ENCODE measurements at regions not wholly inside any gene's neighbourhood (a gene's known extent, or its start where the extent isn't known, plus 50 kb on each side); places are given as distances from the start of the nearest gene placed in this dataset.

- no peak for DNase-seq (ENCODE audit: low read depth in 6 of 9, low spot score in 9 of 9)
- Histone ChIP-seq H3K4me1 (ENCODE audit: control insufficient read depth in 2 of 2, insufficient read depth in 2 of 2, low read length in 2 of 2) (no peaks in the 10 kb centered on the region), H3K9me3 (ENCODE audit: control insufficient read depth in 2 of 2, insufficient read depth in 1 of 2, low read length in 1 of 2) (no peaks in the 10 kb centered on the region), H3K27ac (ENCODE audit: low read depth in 1 of 2, low read length in 1 of 2) (no peak overlapping the region), H3K27me3 (ENCODE audit: control insufficient read depth in 2 of 2, insufficient read depth in 1 of 2, low read length in 1 of 2) (no peaks in the 10 kb centered on the region), H3K4me3 (ENCODE audit: low read length in 2 of 2) (no peak overlapping the region), H3K36me3 (ENCODE audit: control insufficient read depth in 2 of 2, insufficient read depth in 2 of 2, low read length in 1 of 2) (no peaks in the 10 kb centered on the region)
- 98% methylated on average over 4 of the region's 4 CpGs for WGBS
These were observed 199.4 kb downstream of the MAF start for GRCh38 chr16:79401157-79401556.

- WGBS = 92% methylated on average over 13 of the region's 13 CpGs
- H3K4me1 ChIP-seq (ENCODE audit: control insufficient read depth in 2 of 2, insufficient read depth in 2 of 2, low read length in 2 of 2) = no peaks in the 10 kb centered on the region
- H3K36me3 ChIP-seq (ENCODE audit: control insufficient read depth in 2 of 2, insufficient read depth in 2 of 2, low read length in 1 of 2) = no peaks in the 10 kb centered on the region
- no peak overlapping the region for H3K27ac ChIP-seq (ENCODE audit: low read depth in 1 of 2, low read length in 1 of 2)
- no peak for DNase-seq (ENCODE audit: low read depth in 6 of 9, low spot score in 9 of 9)
- H3K27me3 ChIP-seq (ENCODE audit: control insufficient read depth in 2 of 2, insufficient read depth in 1 of 2, low read length in 1 of 2) = no peaks in the 10 kb centered on the region
- H3K9me3 ChIP-seq (ENCODE audit: control insufficient read depth in 2 of 2, insufficient read depth in 1 of 2, low read length in 1 of 2) = no peaks in the 10 kb centered on the region
- H3K4me3 ChIP-seq (ENCODE audit: low read length in 2 of 2) = no peak overlapping the region
These were observed 199.9 kb downstream of the MAF start for GRCh38 chr16:79400462-79401149.

GRCh38 chr16:79395591-79395990, 204.9 kb downstream of the MAF start:
- WGBS = 93% methylated on average over 5 of the region's 5 CpGs
- Histone ChIP-seq H3K36me3 (ENCODE audit: control insufficient read depth in 2 of 2, insufficient read depth in 2 of 2, low read length in 1 of 2) (no peaks in the 10 kb centered on the region), H3K4me1 (ENCODE audit: control insufficient read depth in 2 of 2, insufficient read depth in 2 of 2, low read length in 2 of 2) (peaks cover 5 to 10% of the 10 kb centered on the region in 2 donors), H3K4me3 (ENCODE audit: low read length in 2 of 2) (no peak overlapping the region), H3K9me3 (ENCODE audit: control insufficient read depth in 2 of 2, insufficient read depth in 1 of 2, low read length in 1 of 2) (no peaks in the 10 kb centered on the region), H3K27me3 (ENCODE audit: control insufficient read depth in 2 of 2, insufficient read depth in 1 of 2, low read length in 1 of 2) (no peaks in the 10 kb centered on the region), H3K27ac (ENCODE audit: low read depth in 1 of 2, low read length in 1 of 2) (no peak overlapping the region)
- DNase-seq (ENCODE audit: low read depth in 6 of 9, low spot score in 9 of 9) = no peak

- no peaks in the 10 kb centered on the region for H3K27me3 ChIP-seq (ENCODE audit: control insufficient read depth in 2 of 2, insufficient read depth in 1 of 2, low read length in 1 of 2)
- H3K9me3 ChIP-seq (ENCODE audit: control insufficient read depth in 2 of 2, insufficient read depth in 1 of 2, low read length in 1 of 2) = no peaks in the 10 kb centered on the region
- no peaks in the 10 kb centered on the region for H3K36me3 ChIP-seq (ENCODE audit: control insufficient read depth in 2 of 2, insufficient read depth in 2 of 2, low read length in 1 of 2)
- H3K4me3 ChIP-seq (ENCODE audit: low read length in 2 of 2) = no peak overlapping the region
- DNase-seq (ENCODE audit: low read depth in 6 of 9, low spot score in 9 of 9) = no peak
- peaks cover 5 to 11% of the 10 kb centered on the region in 2 donors for H3K4me1 ChIP-seq (ENCODE audit: control insufficient read depth in 2 of 2, insufficient read depth in 2 of 2, low read length in 2 of 2)
- 82% methylated on average over 3 of the region's 3 CpGs for WGBS
- H3K27ac ChIP-seq (ENCODE audit: low read depth in 1 of 2, low read length in 1 of 2) = no peak overlapping the region
These were observed 206.3 kb downstream of the MAF start for GRCh38 chr16:79394206-79394605.

- no peak for DNase-seq (ENCODE audit: low read depth in 6 of 9, low spot score in 9 of 9)
- H3K27me3 ChIP-seq (ENCODE audit: control insufficient read depth in 2 of 2, insufficient read depth in 1 of 2, low read length in 1 of 2) = no peaks in the 10 kb centered on the region
- WGBS = 95% methylated on average over 2 of the region's 2 CpGs
These were observed 207.0 kb downstream of the MAF start for GRCh38 chr16:79393564-79393963.

GRCh38 chr16:79393127-79393526, 207.4 kb downstream of the MAF start:
- H3K4me3 ChIP-seq (ENCODE audit: low read length in 2 of 2) = no peak overlapping the region
- H3K4me1 ChIP-seq (ENCODE audit: control insufficient read depth in 2 of 2, insufficient read depth in 2 of 2, low read length in 2 of 2) = peaks cover 5 to 11% of the 10 kb centered on the region in 2 donors
- H3K9me3 ChIP-seq (ENCODE audit: control insufficient read depth in 2 of 2, insufficient read depth in 1 of 2, low read length in 1 of 2) = no peaks in the 10 kb centered on the region
- no peaks in the 10 kb centered on the region for H3K27me3 ChIP-seq (ENCODE audit: control insufficient read depth in 2 of 2, insufficient read depth in 1 of 2, low read length in 1 of 2)
- DNase-seq (ENCODE audit: low read depth in 6 of 9, low spot score in 9 of 9) = no peak
- H3K27ac ChIP-seq (ENCODE audit: low read depth in 1 of 2, low read length in 1 of 2) = no peak overlapping the region
- 98% methylated on average over 4 of the region's 4 CpGs for WGBS
- no peaks in the 10 kb centered on the region for H3K36me3 ChIP-seq (ENCODE audit: control insufficient read depth in 2 of 2, insufficient read depth in 2 of 2, low read length in 1 of 2)

More at GRCh38 chr16:79393564-79393963, 207.0 kb downstream of the MAF start:
- H3K27ac ChIP-seq (ENCODE audit: low read depth in 1 of 2, low read length in 1 of 2) = no peak overlapping the region
- no peaks in the 10 kb centered on the region for H3K9me3 ChIP-seq (ENCODE audit: control insufficient read depth in 2 of 2, insufficient read depth in 1 of 2, low read length in 1 of 2)
- peaks cover 5 to 11% of the 10 kb centered on the region in 2 donors for H3K4me1 ChIP-seq (ENCODE audit: control insufficient read depth in 2 of 2, insufficient read depth in 2 of 2, low read length in 2 of 2)
- no peaks in the 10 kb centered on the region for H3K36me3 ChIP-seq (ENCODE audit: control insufficient read depth in 2 of 2, insufficient read depth in 2 of 2, low read length in 1 of 2)
- H3K4me3 ChIP-seq (ENCODE audit: low read length in 2 of 2) = no peak overlapping the region

- Histone ChIP-seq H3K9me3 (ENCODE audit: control insufficient read depth in 2 of 2, insufficient read depth in 1 of 2, low read length in 1 of 2) (no peaks in the 10 kb centered on the region), H3K36me3 (ENCODE audit: control insufficient read depth in 2 of 2, insufficient read depth in 2 of 2, low read length in 1 of 2) (no peaks in the 10 kb centered on the region), H3K4me1 (ENCODE audit: control insufficient read depth in 2 of 2, insufficient read depth in 2 of 2, low read length in 2 of 2) (peaks cover 5 to 11% of the 10 kb centered on the region in 2 donors), H3K27ac (ENCODE audit: low read depth in 1 of 2, low read length in 1 of 2) (no peak overlapping the region), H3K4me3 (ENCODE audit: low read length in 2 of 2) (no peak overlapping the region), H3K27me3 (ENCODE audit: control insufficient read depth in 2 of 2, insufficient read depth in 1 of 2, low read length in 1 of 2) (no peaks in the 10 kb centered on the region)
- DNase-seq (ENCODE audit: low read depth in 6 of 9, low spot score in 9 of 9) = no peak
These were observed 208.5 kb downstream of the MAF start for GRCh38 chr16:79392081-79392480.

- Histone ChIP-seq H3K9me3 (ENCODE audit: control insufficient read depth in 2 of 2, insufficient read depth in 1 of 2, low read length in 1 of 2) (no peaks in the 10 kb centered on the region), H3K27ac (ENCODE audit: low read depth in 1 of 2, low read length in 1 of 2) (no peak overlapping the region), H3K4me1 (ENCODE audit: control insufficient read depth in 2 of 2, insufficient read depth in 2 of 2, low read length in 2 of 2) (peaks cover 5 to 11% of the 10 kb centered on the region in 2 donors), H3K27me3 (ENCODE audit: control insufficient read depth in 2 of 2, insufficient read depth in 1 of 2, low read length in 1 of 2) (no peaks in the 10 kb centered on the region), H3K4me3 (ENCODE audit: low read length in 2 of 2) (no peak overlapping the region), H3K36me3 (ENCODE audit: control insufficient read depth in 2 of 2, insufficient read depth in 2 of 2, low read length in 1 of 2) (no peaks in the 10 kb centered on the region)
- no peak for DNase-seq (ENCODE audit: low read depth in 6 of 9, low spot score in 9 of 9)
- WGBS = 49% methylated on average over 11 of the region's 11 CpGs
These were observed 209.1 kb downstream of the MAF start for GRCh38 chr16:79391395-79391794.

GRCh38 chr16:79390481-79391051, 210.0 kb downstream of the MAF start:
- no peak for DNase-seq (ENCODE audit: low read depth in 6 of 9, low spot score in 9 of 9)
- H3K4me1 ChIP-seq (ENCODE audit: control insufficient read depth in 2 of 2, insufficient read depth in 2 of 2, low read length in 2 of 2) = peaks cover 5 to 11% of the 10 kb centered on the region in 2 donors
- no peaks in the 10 kb centered on the region for H3K27me3 ChIP-seq (ENCODE audit: control insufficient read depth in 2 of 2, insufficient read depth in 1 of 2, low read length in 1 of 2)
- 75% methylated on average over 9 of the region's 9 CpGs for WGBS
- no peak overlapping the region for H3K4me3 ChIP-seq (ENCODE audit: low read length in 2 of 2)
- H3K36me3 ChIP-seq (ENCODE audit: control insufficient read depth in 2 of 2, insufficient read depth in 2 of 2, low read length in 1 of 2) = no peaks in the 10 kb centered on the region
- H3K27ac ChIP-seq (ENCODE audit: low read depth in 1 of 2, low read length in 1 of 2) = no peak overlapping the region
- no peaks in the 10 kb centered on the region for H3K9me3 ChIP-seq (ENCODE audit: control insufficient read depth in 2 of 2, insufficient read depth in 1 of 2, low read length in 1 of 2)
